K562 (cell line): ENCODE measurements at regions not wholly inside any gene's neighbourhood (a gene's known extent, or its start where the extent isn't known, plus 50 kb on each side); places are given as distances from the start of the nearest gene placed in this dataset.

Experiments
- CTCF ChIP-seq, 3 experiments: IDR thresholded peaks in 2 of 3; conservative IDR thresholded peaks in 1 of 3; 2 replicates each; pipeline ENCODE4 v1.5.1; 2011 to 2012; ENCODE audit warnings: low read length in 3 of 3, mild to moderate bottlenecking in 3 of 3, control low read depth in 2 of 3, improper control_type of control experiment in 1 of 3, inconsistent platforms in 1 of 3, low read depth in 1 of 3, mixed read lengths in 1 of 3, moderate library complexity in 1 of 3; ENCODE audit not compliant: insufficient read depth in 2 of 3
- E4F1 ChIP-seq: fragments of 250-450 bp; sonication (Bioruptor Pico); IDR thresholded peaks from 2 replicates; pipeline ENCODE4 v1.5.0; 2021; ENCODE audit warnings: mild to moderate bottlenecking, borderline replicate concordance
- ELF1 ChIP-seq: fragments of 200-800 bp; sonication (Bioruptor generic); IDR thresholded peaks from 2 replicates; pipeline ENCODE4 v1.6.1; 2016; ENCODE audit warnings: missing genetic modification characterization, missing compliant biosample characterization
- FOSL1 ChIP-seq: fragments of 200-800 bp; sonication (Bioruptor generic); conservative IDR thresholded peaks from 2 replicates; pipeline ENCODE4 v1.6.1; 2016; ENCODE audit warnings: missing genetic modification characterization, missing compliant biosample characterization
- FOXP1 ChIP-seq: sonication (generic); formaldehyde crosslinking; IDR thresholded peaks from 2 replicates; pipeline ENCODE4 v1.8.0; 2022; ENCODE audit warnings: mild to moderate bottlenecking, missing genetic modification reagents
- KLF16 ChIP-seq: IDR thresholded peaks from 2 replicates; pipeline ENCODE4 v1.6.1; 2016; ENCODE audit warnings: antibody characterized with exemption
- MLLT1 ChIP-seq, 2 experiments: fragments of 450-650 bp; IDR thresholded peaks; 2 replicates each; pipeline ENCODE4 v1.6.1; 2016
- MNT ChIP-seq, 2 experiments: fragments of 450-650 bp; conservative IDR thresholded peaks; 2 replicates each; pipeline ENCODE4 v1.6.1; 2017; ENCODE audit warnings: mild to moderate bottlenecking in 2 of 2, moderate library complexity in 2 of 2
- POLR2AphosphoS5 ChIP-seq: IDR thresholded peaks from 2 replicates; pipeline ENCODE4 v1.6.1; 2011; ENCODE audit warnings: mild to moderate bottlenecking, low read depth, low read length, moderate library complexity; ENCODE audit not compliant: control insufficient read depth, insufficient read depth
- ZBTB49 ChIP-seq: sonication (generic); formaldehyde crosslinking; IDR thresholded peaks from 2 replicates; pipeline ENCODE4 v1.8.0; 2022; ENCODE audit warnings: missing genetic modification reagents, mild to moderate bottlenecking, borderline replicate concordance
- ZFX ChIP-seq: sonication (generic); formaldehyde crosslinking; IDR thresholded peaks from 2 replicates; pipeline ENCODE4 v1.8.0; 2022; ENCODE audit warnings: mild to moderate bottlenecking, missing genetic modification reagents, moderate library complexity
- ZNF280B ChIP-seq: fragments of 250-450 bp; sonication (Bioruptor Pico); IDR thresholded peaks from 2 replicates; pipeline ENCODE4 v1.5.1; 2021; ENCODE audit warnings: mild to moderate bottlenecking
- ZNF311 ChIP-seq: fragments of 250-450 bp; sonication (Bioruptor Pico); IDR thresholded peaks from 2 replicates; pipeline ENCODE4 v1.4.0; 2020; ENCODE audit warnings: mild to moderate bottlenecking, moderate library complexity

GRCh38 chr1:55955016-55955621 lies 624.2 kb downstream of the PLPP3 start:
- TF ChIP-seq CTCF (IDR thresholded peaks at IDR 0.05 in 2 of 3, conservative IDR thresholded peaks at IDR 0.05 in 1 of 3; ENCODE audit: insufficient read depth in 2 of 3, low read depth in 1 of 3, low read length in 3 of 3) (no peak), MLLT1 (IDR thresholded peaks at IDR 0.05) (no peak), E4F1 (no peak), ZNF280B (no peak), ZFX (CRISPR knock-in tag) (no peak), KLF16 (no peak), ZBTB49 (no peak), ELF1 (tag) (no peak), POLR2AphosphoS5 (no peak), FOXP1 (no peak), MNT (conservative IDR thresholded peaks at IDR 0.05) (no peak), ZNF311 (CRISPR knock-in tag) (no peak), FOSL1 (tag) (no peak)
